ENCODE measurements at regions not wholly inside any gene's neighbourhood (a gene's known extent, or its start where the extent isn't known, plus 50 kb on each side); places are given as distances from the start of the nearest gene placed in this dataset.
"Not testable (repeated sequence)": the region's sequence is repeated elsewhere in the genome, so short reads cannot be mapped to it uniquely, and the experiment has no call there.

DNA sequence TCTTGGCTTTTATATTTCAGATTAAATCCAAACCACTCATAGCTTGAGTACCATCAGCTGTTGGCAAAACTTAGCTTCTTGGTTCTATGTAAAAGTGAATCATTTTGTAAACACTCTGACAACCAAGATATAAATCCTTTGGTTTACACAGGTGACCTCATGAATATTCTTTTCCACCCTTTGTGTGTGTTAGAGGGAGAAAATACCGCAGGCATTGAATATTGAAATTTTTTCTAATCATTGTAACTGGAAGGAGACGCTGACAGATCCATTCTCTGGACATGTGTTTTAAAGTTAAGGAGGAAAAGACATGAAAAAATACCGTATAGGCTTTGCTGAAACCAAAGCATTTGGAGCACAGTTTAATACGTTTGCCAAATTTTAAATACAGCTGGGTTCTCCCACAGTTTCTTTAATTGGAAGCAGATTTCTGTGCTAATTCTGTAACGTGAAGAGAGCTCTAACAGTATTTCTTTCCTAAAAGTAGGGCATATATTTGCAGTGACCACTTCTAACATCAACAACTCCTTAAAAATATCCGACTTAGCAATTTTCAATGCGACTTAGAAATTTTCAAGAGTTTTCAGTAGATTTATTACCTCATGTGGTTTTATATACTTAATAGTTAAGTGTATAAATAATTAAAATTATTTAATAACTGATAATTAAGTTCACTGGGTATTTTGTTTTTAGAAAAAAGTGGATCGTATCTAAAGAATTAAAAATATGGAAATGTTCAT lies 388.2 kb downstream of the USP25 start:
- Histone ChIP-seq H3K4me1 (no peaks in the 10 kb centered on the region), H3K9me3 (peaks cover 0 to 20% (median 0%) of the 10 kb centered on the region in 11 donors), H3K36me3 (no peaks in the 10 kb centered on the region), H3K4me3 (peak overlapping the region in 7 of 10 donors; percentile 1 to 28 (median 4)), H3K27ac (peak overlapping the region in 8 of 10 donors; percentile 8 to 61 (median 40)), H3K27me3 (no peaks in the 10 kb centered on the region)
- WGBS, 2 donors, result 60 to 66% methylated on average over 8 of the region's 8 CpGs
- ATAC-seq, result no peak
- DNase-seq, result no peak
- intact Hi-C loops (cut with DNase I), result no loop called here
- TF ChIP-seq, protein P1, sequence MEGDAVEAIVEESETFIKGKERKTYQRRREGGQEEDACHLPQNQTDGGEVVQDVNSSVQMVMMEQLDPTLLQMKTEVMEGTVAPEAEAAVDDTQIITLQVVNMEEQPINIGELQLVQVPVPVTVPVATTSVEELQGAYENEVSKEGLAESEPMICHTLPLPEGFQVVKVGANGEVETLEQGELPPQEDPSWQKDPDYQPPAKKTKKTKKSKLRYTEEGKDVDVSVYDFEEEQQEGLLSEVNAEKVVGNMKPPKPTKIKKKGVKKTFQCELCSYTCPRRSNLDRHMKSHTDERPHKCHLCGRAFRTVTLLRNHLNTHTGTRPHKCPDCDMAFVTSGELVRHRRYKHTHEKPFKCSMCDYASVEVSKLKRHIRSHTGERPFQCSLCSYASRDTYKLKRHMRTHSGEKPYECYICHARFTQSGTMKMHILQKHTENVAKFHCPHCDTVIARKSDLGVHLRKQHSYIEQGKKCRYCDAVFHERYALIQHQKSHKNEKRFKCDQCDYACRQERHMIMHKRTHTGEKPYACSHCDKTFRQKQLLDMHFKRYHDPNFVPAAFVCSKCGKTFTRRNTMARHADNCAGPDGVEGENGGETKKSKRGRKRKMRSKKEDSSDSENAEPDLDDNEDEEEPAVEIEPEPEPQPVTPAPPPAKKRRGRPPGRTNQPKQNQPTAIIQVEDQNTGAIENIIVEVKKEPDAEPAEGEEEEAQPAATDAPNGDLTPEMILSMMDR (IDR thresholded peaks at IDR 0.05), result no peak

DNA sequence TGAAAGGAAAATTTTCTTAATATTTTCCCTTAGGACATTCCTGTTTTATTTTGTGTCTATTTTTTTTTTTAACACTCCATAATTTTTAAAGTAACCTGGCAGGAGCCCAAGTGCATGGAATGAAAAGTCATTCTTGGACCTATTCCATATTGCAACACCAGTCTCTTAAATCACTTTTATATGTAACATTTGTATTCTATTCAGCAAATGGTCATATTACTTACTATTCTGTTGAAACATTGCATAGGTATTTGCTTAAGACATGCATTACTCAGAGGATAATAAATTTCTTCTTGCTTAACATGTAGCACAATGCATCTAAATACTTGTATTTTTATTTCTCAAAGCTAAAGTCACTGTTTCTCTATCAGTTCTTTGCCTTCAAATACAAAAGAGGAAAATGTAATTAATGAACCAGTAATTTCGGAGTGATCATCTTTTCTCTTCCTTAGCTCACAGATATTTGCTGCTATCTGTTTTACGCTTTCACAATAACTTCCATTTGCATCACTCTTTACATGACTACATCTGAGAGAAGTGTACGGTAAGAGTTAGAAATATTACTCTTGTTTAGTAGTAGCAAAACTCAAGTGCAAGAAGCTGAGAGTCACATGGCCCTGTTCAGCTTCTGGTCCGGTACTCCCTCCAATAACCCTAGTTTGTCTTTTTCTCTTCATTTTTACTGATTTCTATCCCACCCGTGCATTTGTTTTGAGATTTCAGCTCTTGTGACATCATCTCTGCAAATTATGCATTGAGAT lies 394.8 kb downstream of the USP25 start:
- TF ChIP-seq, protein P1 (IDR thresholded peaks at IDR 0.05), result no peak
- 78 to 87% methylated on average over 5 of the region's 5 CpGs for WGBS, 2 donors
- no peak for DNase-seq
- H3K36me3 ChIP-seq, result no peaks in the 10 kb centered on the region
- H3K9me3 ChIP-seq, result peaks cover 0 to 29% (median 0%) of the 10 kb centered on the region in 11 donors
- ATAC-seq, result no peak
- H3K4me3 ChIP-seq, result peak overlapping the region in 4 of 10 donors; percentile 1 to 17 (median 6)
- intact Hi-C loops (cut with DNase I), result no loop called here
- H3K27ac ChIP-seq, result peak overlapping the region in 4 of 10 donors; percentile 6 to 28 (median 18)
- no peaks in the 10 kb centered on the region for H3K27me3 ChIP-seq
- H3K4me1 ChIP-seq, result no peaks in the 10 kb centered on the region

DNA sequence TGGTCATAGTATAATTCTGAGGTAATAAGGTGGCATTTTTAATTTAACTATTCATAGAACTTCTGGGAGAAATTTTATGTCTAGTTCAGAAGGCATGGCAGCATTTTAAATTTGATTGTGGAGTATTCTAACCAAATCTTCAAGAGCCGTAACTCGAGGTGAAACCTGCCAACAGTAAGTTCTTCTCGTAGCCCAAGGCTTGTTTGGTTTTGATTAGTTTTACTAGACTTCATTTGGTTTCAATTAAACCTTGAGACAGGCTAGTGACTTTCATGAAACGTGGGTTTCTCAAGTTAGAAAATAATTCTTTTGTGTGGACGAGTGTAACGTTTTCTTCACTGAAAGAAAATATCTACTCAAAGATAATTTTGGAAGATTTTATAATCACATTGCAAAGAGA lies 395.5 kb downstream of the USP25 start:
- Histone ChIP-seq H3K9me3 (peaks cover 0 to 37% (median 3%) of the 10 kb centered on the region in 11 donors), H3K27ac (peak overlapping the region in 3 of 10 donors; percentile 6 to 28 (median 20)), H3K36me3 (no peaks in the 10 kb centered on the region), H3K27me3 (no peaks in the 10 kb centered on the region), H3K4me3 (peak overlapping the region in 3 of 10 donors; percentile 2 to 17 (median 11)), H3K4me1 (no peaks in the 10 kb centered on the region)
- ATAC-seq (no peak), DNase-seq (no peak)
- 73 to 85% methylated on average over 6 of the region's 6 CpGs for WGBS, 2 donors
- TF ChIP-seq, protein P1 (IDR thresholded peaks at IDR 0.05), result no peak
- intact Hi-C loops (cut with DNase I), result no loop called here

DNA sequence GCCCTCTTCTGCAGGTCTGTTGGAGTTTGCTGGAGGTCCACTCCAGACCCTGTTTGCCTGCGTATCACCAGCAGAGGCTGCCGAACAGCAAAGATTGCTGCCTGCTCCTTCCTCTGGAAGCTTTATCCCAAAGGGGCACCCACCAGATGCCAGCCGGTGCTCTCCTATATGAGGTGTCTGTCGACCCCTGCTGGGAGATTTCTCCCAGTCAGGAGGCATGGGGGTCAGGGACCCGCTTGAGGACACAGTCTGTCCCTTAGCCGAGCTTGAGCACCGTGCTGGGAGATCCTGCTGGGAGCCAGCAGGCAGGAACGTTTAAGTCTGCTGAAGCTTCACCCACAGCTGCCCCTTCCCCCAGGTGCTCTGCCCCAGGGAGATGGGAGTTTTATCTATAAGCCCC lies 402.7 kb downstream of the USP25 start:
- not testable (repeated sequence) for ATAC-seq, H3K4me1 ChIP-seq, H3K27me3 ChIP-seq, H3K27ac ChIP-seq, H3K4me3 ChIP-seq, H3K36me3 ChIP-seq, DNase-seq
- peaks cover 0 to 36% (median 6%) of the 10 kb centered on the region in 11 donors for H3K9me3 ChIP-seq
- 81 to 82% methylated on average over 8 of the region's 8 CpGs for WGBS, 2 donors
- intact Hi-C loops (cut with DNase I), result loop anchor here in 1 of 10 donors (5.0 kb wide), 1 partner anchor 35 kb away; no protein-coding TSS in a partner anchor
